GM10266 (cell line): ENCODE measurements at regions not wholly inside any gene's neighbourhood (a gene's known extent, or its start where the extent isn't known, plus 50 kb on each side); places are given as distances from the start of the nearest gene placed in this dataset.

ENCODE experiments used
- DNase-seq: peaks from one replicate; pipeline ENCODE4 v3.0.0; 2012; ENCODE audit errors: extremely low spot score
- TF ChIP-seq, protein P1 (sequence below): IDR thresholded peaks from 2 replicates; pipeline ENCODE4 v1.5.1; 2012; ENCODE audit warnings: mild to moderate bottlenecking, low read depth; ENCODE audit not compliant: control insufficient read depth, insufficient read depth; ENCODE audit errors: missing control alignments

DNA sequence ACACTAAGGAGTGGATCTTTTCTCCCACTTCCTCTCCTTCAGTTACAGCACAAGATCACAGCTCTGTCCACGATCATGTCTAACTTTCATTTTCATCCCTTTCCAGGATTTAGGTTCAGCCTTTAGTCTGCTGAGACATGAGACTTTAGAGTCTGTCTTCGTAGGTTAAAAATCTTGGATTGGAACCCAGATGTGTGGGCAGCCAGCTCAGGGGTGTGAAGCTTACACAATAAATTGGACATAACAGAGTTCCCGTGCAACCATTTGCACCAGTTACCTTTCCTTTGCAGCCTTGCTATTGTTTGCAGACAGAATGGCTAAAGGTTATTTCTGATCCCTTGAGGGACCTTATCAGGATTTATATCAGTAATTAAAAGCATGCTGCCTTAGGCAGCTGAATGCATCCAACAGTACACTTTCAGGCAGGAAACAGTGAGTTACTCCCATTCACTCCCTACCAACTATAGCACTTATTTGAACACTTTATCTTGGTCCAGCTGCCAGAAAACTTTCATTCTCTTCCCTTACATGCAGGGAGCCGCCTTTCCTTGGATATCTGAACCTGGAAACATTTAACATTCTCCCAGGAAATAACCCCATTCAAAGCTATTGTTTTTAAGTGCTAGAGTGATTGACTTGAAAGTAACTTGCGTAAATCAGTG, 87.3 kb downstream of the TMEM100 start:
- TF ChIP-seq, protein P1, sequence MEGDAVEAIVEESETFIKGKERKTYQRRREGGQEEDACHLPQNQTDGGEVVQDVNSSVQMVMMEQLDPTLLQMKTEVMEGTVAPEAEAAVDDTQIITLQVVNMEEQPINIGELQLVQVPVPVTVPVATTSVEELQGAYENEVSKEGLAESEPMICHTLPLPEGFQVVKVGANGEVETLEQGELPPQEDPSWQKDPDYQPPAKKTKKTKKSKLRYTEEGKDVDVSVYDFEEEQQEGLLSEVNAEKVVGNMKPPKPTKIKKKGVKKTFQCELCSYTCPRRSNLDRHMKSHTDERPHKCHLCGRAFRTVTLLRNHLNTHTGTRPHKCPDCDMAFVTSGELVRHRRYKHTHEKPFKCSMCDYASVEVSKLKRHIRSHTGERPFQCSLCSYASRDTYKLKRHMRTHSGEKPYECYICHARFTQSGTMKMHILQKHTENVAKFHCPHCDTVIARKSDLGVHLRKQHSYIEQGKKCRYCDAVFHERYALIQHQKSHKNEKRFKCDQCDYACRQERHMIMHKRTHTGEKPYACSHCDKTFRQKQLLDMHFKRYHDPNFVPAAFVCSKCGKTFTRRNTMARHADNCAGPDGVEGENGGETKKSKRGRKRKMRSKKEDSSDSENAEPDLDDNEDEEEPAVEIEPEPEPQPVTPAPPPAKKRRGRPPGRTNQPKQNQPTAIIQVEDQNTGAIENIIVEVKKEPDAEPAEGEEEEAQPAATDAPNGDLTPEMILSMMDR, result no peak
- no peak for DNase-seq

DNA sequence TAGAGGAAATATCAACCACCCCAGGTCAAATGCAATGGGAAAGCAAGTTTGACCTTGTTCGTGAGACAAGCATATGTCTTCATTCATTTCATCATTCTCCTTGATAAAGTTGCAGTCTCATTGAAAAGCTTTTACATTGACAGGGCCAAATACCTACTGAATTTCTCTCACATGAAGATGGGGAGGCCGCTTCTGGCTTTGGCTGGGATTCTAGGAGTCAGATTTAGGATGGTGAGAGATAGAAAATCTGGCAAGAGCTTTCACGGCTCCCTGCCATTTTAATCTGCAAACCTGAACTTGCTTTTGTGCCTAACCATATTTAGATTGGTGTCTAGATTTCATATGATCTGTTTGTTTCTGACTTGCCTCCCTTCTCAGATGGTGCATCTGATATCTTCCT, 88.0 kb downstream of the TMEM100 start:
- DNase-seq, result no peak
- TF ChIP-seq, protein P1, result no peak

DNA sequence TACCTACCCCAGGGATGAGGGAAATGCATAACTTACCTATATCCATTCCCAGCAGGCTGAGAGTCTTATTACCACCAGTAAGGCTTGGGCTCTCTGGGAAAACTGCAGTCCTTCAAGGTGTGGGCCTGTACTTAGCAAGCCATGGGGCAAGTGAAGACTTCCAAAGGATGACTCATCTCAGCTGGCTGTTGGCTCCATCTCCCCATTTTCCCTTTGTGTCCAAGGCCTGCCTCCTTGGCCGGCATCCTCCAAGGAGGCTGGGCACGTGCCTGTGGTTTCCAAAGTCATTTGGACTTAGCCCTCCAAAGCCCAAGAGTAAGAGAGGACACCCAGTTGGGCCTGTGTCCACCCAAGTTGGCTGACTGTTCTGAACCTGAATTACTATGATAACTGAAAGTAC, 89.8 kb downstream of the TMEM100 start:
- no peak for DNase-seq
- TF ChIP-seq, protein P1, result no peak

DNA sequence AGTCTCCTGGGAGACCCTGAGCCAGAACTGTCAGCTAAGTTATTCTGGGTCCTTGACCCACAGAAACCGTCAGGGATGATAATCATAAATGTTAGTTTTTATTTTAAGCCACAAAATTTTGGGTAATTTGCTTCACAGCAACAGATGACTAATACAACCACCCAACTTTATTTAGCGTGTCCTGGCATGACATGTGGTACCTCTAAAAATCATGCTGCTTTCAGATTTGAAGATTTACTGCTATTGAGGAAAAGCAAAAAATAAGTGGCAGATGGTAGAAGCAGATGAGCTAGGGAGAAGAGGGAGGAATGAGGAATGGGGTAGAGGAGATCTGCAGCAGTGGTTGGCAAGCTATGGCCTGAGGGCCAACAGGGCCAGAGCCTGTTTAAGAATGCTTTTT, 90.4 kb downstream of the TMEM100 start:
- no peak for DNase-seq
- TF ChIP-seq, protein P1, result no peak

DNA sequence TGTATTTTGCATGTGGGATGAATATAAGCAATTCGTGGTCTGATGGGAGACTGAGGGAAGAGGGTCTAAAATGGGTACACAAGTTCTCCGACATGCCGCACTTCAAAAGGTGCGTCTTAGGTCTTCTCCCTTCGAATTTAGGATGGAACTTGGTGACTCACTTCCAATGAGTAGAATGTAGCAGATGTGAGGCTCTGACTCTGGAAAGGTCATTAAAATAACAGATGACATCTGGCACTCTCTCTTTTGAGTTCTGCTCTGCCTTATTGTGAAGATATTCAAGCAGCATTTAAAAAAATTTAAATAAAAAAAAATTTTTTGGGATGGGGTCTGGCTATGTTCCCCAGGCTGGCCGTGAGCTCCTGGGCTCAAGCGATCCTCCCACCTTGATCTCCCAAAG, 92.7 kb downstream of the TMEM100 start:
- TF ChIP-seq, protein P1, result no peak

DNA sequence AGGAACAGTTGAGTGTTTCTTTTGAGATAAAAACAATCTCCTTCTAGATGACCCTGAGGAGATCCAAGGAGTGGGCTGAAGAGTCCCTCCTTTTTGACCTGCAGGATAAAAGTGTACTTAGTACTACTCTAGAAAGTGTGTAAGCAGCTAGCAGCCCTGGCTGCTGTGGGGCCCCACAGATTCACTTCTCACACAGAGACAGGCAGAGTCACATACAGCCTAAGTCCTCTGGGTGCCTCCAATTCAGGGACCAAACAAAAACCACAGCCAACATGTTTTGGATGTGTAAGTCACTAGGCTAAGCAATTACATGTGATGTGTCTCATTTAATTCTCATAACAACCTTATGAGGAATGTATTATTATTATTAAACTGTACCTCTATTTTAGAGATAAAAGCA, 97.1 kb downstream of the TMEM100 start:
- TF ChIP-seq, protein P1, result no peak
- peak; percentile 29 for DNase-seq

More for the DNA sequence above, 92.7 kb downstream of the TMEM100 start:
- no peak for DNase-seq

DNA sequence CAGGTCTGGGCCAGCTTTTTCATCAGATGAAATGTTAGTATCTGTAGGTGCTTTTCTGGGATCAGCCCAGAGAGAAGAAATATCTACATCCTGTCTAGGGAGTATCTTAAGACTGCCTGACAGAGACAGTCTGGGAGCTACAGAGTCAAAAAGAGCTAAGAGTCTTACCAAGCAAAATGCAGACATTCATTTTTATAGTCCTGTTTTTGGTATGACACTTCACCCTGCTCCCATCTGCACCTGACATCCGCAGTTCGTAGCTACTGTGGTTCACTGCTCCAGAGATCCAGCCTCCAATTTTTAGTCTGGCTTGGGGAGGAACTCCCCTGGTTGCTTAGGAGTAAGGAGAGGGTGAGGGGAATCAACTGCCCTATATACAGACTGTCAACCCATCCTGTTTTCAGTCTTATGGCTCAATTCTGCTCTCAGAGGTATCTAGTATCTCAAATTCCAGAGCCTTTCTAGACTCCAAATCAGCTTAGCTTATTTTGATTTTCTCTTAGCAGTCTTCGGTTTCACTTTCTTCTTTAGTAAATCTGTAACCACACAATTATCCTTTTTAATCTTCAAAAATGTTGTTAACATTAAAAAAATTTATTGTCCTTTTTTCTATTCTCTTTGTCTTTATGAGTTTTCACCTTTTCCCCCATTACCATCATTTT, 97.8 kb downstream of the TMEM100 start:
- peak; percentile 11 for DNase-seq
- TF ChIP-seq, protein P1, result no peak
